K562 (cell line): ENCODE measurements at regions not wholly inside any gene's neighbourhood (a gene's known extent, or its start where the extent isn't known, plus 50 kb on each side); places are given as distances from the start of the nearest gene placed in this dataset.

ENCODE experiments used
- ATAC-seq: fragments of 200-7000 bp; cut with Tn5 transposase; 3 replicates; pipeline ENCODE4 v1.9.1; 2020; ENCODE audit warnings: moderate library complexity
- BruUV-seq: library from RNA; stranded (reverse); fragments of 400-500 nt; replicated peaks from 2 replicates; lab custom pipeline; 2021; lab: Mats Ljungman, UMichigan
- CTCF ChIA-PET: fragments of 300-600 bp; formaldehyde crosslinking; extraction: SDS; loops from one replicate; lab custom pipeline; 2021; ENCODE audit warnings: low intra/inter-chr PET ratio; lab: Yijun Ruan, JAX
- POLR2A ChIA-PET: fragments of 300-600, 350-650 bp; sonication (Branson Sonifier 250); formaldehyde crosslinking; extraction: SDS; loops from one replicate; lab custom pipeline; 2021; ENCODE audit warnings: antibody characterized with exemption, inconsistent platforms; lab: Yijun Ruan, JAX
- DNase-seq, 4 experiments: peaks; one replicate each; pipeline versions ENCODE4 v3.0.0 to v3.0.0-alpha.2; 2011 to 2018; ENCODE audit warnings: low spot score in 3 of 4, mixed read lengths in 3 of 4; ENCODE audit errors: extremely low read depth in 1 of 4
- FAIRE-seq: peaks from 2 replicates; lab custom pipeline; 2011; peaks lifted over from hg19 to GRCh38; lab: Jason Lieb, UNC
- H2AFZ ChIP-seq: 2 replicates; pipeline ENCODE4 v1.6.0; 2011; ENCODE audit warnings: low read depth, low read length, control low read depth, inconsistent platforms
- H3K27ac ChIP-seq: fragments of 200-600 bp; 3 replicates; pipeline ENCODE4 v1.8.0; 2011; ENCODE audit warnings: low read depth, mild to moderate bottlenecking, control low read depth, inconsistent platforms, low read length, moderate library complexity, mixed read lengths; ENCODE audit errors: extremely low read depth
- H3K27me3 ChIP-seq, 2 experiments: fragments of 300-600 bp in 1 of 2; 2 replicates in 1 of 2; 3 replicates in 1 of 2; pipeline versions ENCODE4 v1.6.0 to v1.8.0; 2011; ENCODE audit warnings: inconsistent platforms in 2 of 2, low read length in 2 of 2, mild to moderate bottlenecking in 1 of 2, mixed read lengths in 1 of 2, moderate library complexity in 1 of 2; ENCODE audit not compliant: control insufficient read depth in 2 of 2, insufficient read depth in 2 of 2
- H3K36me3 ChIP-seq: fragments of 300-600 bp; 3 replicates; pipeline ENCODE4 v1.8.0; 2011; ENCODE audit warnings: mild to moderate bottlenecking, low read length, inconsistent platforms; ENCODE audit not compliant: control insufficient read depth, insufficient read depth
- H3K4me1 ChIP-seq, 2 experiments: fragments of 200-600 bp in 1 of 2; replicated peaks in 1 of 2; 2 replicates in 1 of 2; 3 replicates in 1 of 2; pipeline versions ENCODE4 v1.5.1 to v1.8.0; 2011; ENCODE audit warnings: inconsistent platforms in 2 of 2, low read length in 2 of 2, mild to moderate bottlenecking in 1 of 2, mixed read lengths in 1 of 2, moderate library complexity in 1 of 2; ENCODE audit not compliant: control insufficient read depth in 2 of 2, insufficient read depth in 2 of 2
- H3K4me2 ChIP-seq: 2 replicates; pipeline ENCODE4 v1.6.1; 2011; ENCODE audit warnings: low read length, control low read depth, inconsistent platforms, mixed read lengths; ENCODE audit not compliant: insufficient read depth
- H3K4me3 ChIP-seq: fragments of 200-600 bp; sonication (generic), shearing (Covaris generic); 2 replicates; pipeline ENCODE4 v1.5.1; 2016; ENCODE audit warnings: control low read depth, inconsistent platforms
- H3K79me2 ChIP-seq: fragments of 200-600 bp; 3 replicates; pipeline ENCODE4 v1.8.0; 2011; ENCODE audit warnings: low read length, inconsistent platforms; ENCODE audit not compliant: control insufficient read depth, insufficient read depth
- H3K9ac ChIP-seq, 2 experiments: 2 replicates each; pipeline versions ENCODE4 v1.6.0 to v1.6.1; 2011; ENCODE audit warnings: low read depth in 2 of 2, low read length in 2 of 2, control low read depth in 1 of 2, inconsistent platforms in 1 of 2, mild to moderate bottlenecking in 1 of 2, mixed read lengths in 1 of 2; ENCODE audit not compliant: insufficient read depth in 1 of 2
- H3K9me1 ChIP-seq: one replicate; pipeline ENCODE4 v1.6.0; 2011; ENCODE audit warnings: inconsistent platforms, mild to moderate bottlenecking, low read length, moderate library complexity; ENCODE audit not compliant: control insufficient read depth, insufficient read depth
- H3K9me3 ChIP-seq: replicated peaks from 2 replicates; pipeline ENCODE4 v1.5.1; 2011; ENCODE audit warnings: low read depth, low read length, inconsistent platforms; ENCODE audit not compliant: control insufficient read depth, insufficient read depth
- H4K20me1 ChIP-seq: replicated peaks from 2 replicates; pipeline ENCODE4 v1.6.1; 2011; ENCODE audit warnings: low read length, inconsistent platforms, mixed read lengths; ENCODE audit not compliant: control insufficient read depth, insufficient read depth
- BRCA1 ChIP-seq, 2 experiments: fragments of 450-650 bp in 1 of 2; sonication (generic) in 1 of 2; formaldehyde crosslinking in 1 of 2; IDR thresholded peaks; 2 replicates each; pipeline versions ENCODE4 v1.5.0 to v1.6.1; 2017 to 2020; ENCODE audit warnings: mild to moderate bottlenecking in 1 of 2, missing genetic modification reagents in 1 of 2
- CBX2 ChIP-seq: fragments of 200-600 bp; sonication (generic); IDR thresholded peaks from one replicate; pipeline ENCODE4 v1.6.1; 2012; ENCODE audit warnings: mild to moderate bottlenecking, low read length, inconsistent platforms; ENCODE audit not compliant: insufficient read depth, poor library complexity, severe bottlenecking
- HMGN3 ChIP-seq: IDR thresholded peaks from 2 replicates; pipeline ENCODE4 v1.6.1; 2011; ENCODE audit warnings: borderline replicate concordance, low read depth, mild to moderate bottlenecking, mixed read lengths, low read length; ENCODE audit not compliant: insufficient read length; ENCODE audit errors: extremely low read depth
- IFI16 ChIP-seq: fragments of 250-450 bp; sonication (Bioruptor Pico); IDR thresholded peaks from 2 replicates; pipeline ENCODE4 v2.1.2; 2022; ENCODE audit warnings: mild to moderate bottlenecking, inconsistent platforms
- KLF1 ChIP-seq: fragments of 450-650 bp; IDR thresholded peaks from 2 replicates; pipeline ENCODE4 v1.6.1; 2016; ENCODE audit warnings: missing genetic modification characterization, missing compliant biosample characterization
- POLR2H ChIP-seq: IDR thresholded peaks from 2 replicates; pipeline ENCODE4 v1.6.1; 2016; ENCODE audit warnings: missing genetic modification characterization, low read depth, mild to moderate bottlenecking, control low read depth, missing compliant biosample characterization, moderate library complexity
- SAP30 ChIP-seq: fragments of 200-600 bp; sonication (generic); IDR thresholded peaks from 2 replicates; pipeline ENCODE4 v1.6.1; 2012; ENCODE audit warnings: borderline replicate concordance, low read depth, mild to moderate bottlenecking, moderate library complexity, low read length, control low read depth, inconsistent platforms; ENCODE audit not compliant: insufficient read depth, poor library complexity, severe bottlenecking
- ZEB2 ChIP-seq: fragments of 450-650 bp; IDR thresholded peaks from 2 replicates; pipeline ENCODE4 v1.6.1; 2016
- ZNF212 ChIP-seq: fragments of 450-650 bp; formaldehyde crosslinking; IDR thresholded peaks from 2 replicates; pipeline ENCODE4 v1.4.0; 2020; ENCODE audit warnings: mild to moderate bottlenecking
- ZNF280B ChIP-seq: fragments of 250-450 bp; sonication (Bioruptor Pico); IDR thresholded peaks from 2 replicates; pipeline ENCODE4 v1.5.1; 2021; ENCODE audit warnings: mild to moderate bottlenecking
- ZNF778 ChIP-seq: fragments of 450-650 bp; formaldehyde crosslinking; IDR thresholded peaks from 2 replicates; pipeline ENCODE4 v1.4.0; 2020; ENCODE audit warnings: mild to moderate bottlenecking, moderate library complexity
- WGBS: fragments of 100-300 bp; shearing (Covaris generic); methylation state at CpG from one replicate; pipeline ENCODE4 v1.1.6; 2016; ENCODE audit warnings: low coverage, mixed read lengths; ENCODE audit not compliant: insufficient coverage; ENCODE audit errors: missing lambda C conversion rate; 5-methylcytosine and 5-hydroxymethylcytosine counted together
- in situ Hi-C: fragments of 300-500 bp; cut with MboI; formaldehyde crosslinking; loops from 4 replicates; pipeline ENCODE4 v1.15.0; 2018; ENCODE audit warnings: inconsistent platforms, mixed read lengths
- intact Hi-C: fragments of 100-400 bp; cut with micrococcal nuclease; formaldehyde crosslinking; loops from 2 replicates; pipeline ENCODE4 v1.14.2; 2022
- TF ChIP-seq, protein P1 (sequence below): IDR thresholded peaks from 2 replicates; pipeline ENCODE4 v1.6.1; 2012; ENCODE audit warnings: low read depth, low read length, improper control_type of control experiment, borderline replicate concordance
- TF ChIP-seq, protein P2 (sequence below): sonication (generic); formaldehyde crosslinking; IDR thresholded peaks from 2 replicates; pipeline ENCODE4 v1.5.0; 2020; ENCODE audit warnings: missing genetic modification reagents
- TF ChIP-seq, protein P3 (sequence below): fragments of 250-450 bp; sonication (Bioruptor Pico); IDR thresholded peaks from 2 replicates; pipeline ENCODE4 v1.4.0; 2020; ENCODE audit warnings: mild to moderate bottlenecking, moderate library complexity

- no peak overlapping the region for H2AFZ ChIP-seq
- H3K4me1 ChIP-seq, result no peaks in the 10 kb centered on the region
- H3K79me2 ChIP-seq, result no peaks in the 10 kb centered on the region
- no peaks in the 10 kb centered on the region for H3K9me3 ChIP-seq
- no peaks in the 10 kb centered on the region for H3K36me3 ChIP-seq
- no peak overlapping the region for H3K9ac ChIP-seq
- no peak overlapping the region for H3K4me2 ChIP-seq
- no peak for DNase-seq
- H3K27me3 ChIP-seq, result peaks cover 0 to 6% of the 10 kb centered on the region in 2 experiments; a peak in 2 of 5 replicates
- no peak for ATAC-seq
- no peaks in the 10 kb centered on the region for H3K9me1 ChIP-seq
- CTCF ChIA-PET, result no interaction called here
- no peak for TF ChIP-seq POLR2H
- TF ChIP-seq ZNF778, result no peak
- TF ChIP-seq, protein P1, sequence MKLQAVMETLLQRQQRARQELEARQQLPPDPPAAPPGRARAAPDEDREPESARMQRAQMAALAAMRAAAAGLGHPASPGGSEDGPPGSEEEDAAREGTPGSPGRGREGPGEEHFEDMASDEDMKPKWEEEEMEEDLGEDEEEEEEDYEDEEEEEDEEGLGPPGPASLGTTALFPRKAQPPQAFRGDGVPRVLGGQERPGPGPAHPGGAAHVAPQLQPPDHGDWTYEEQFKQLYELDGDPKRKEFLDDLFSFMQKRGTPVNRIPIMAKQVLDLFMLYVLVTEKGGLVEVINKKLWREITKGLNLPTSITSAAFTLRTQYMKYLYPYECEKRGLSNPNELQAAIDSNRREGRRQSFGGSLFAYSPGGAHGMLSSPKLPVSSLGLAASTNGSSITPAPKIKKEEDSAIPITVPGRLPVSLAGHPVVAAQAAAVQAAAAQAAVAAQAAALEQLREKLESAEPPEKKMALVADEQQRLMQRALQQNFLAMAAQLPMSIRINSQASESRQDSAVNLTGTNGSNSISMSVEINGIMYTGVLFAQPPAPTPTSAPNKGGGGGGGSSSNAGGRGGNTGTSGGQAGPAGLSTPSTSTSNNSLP, result no peak
- TF ChIP-seq, protein P2, sequence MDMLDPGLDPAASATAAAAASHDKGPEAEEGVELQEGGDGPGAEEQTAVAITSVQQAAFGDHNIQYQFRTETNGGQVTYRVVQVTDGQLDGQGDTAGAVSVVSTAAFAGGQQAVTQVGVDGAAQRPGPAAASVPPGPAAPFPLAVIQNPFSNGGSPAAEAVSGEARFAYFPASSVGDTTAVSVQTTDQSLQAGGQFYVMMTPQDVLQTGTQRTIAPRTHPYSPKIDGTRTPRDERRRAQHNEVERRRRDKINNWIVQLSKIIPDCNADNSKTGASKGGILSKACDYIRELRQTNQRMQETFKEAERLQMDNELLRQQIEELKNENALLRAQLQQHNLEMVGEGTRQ, result no peak
- no peak for TF ChIP-seq IFI16
- no peak for TF ChIP-seq BRCA1 (IDR thresholded peaks at IDR 0.05)
- no peak for TF ChIP-seq BRCA1 (CRISPR knock-in tag; IDR thresholded peaks at IDR 0.05)
- no peak for TF ChIP-seq SAP30
- no peak for TF ChIP-seq HMGN3
- TF ChIP-seq KLF1, result no peak
- no peak for TF ChIP-seq ZNF212 (CRISPR knock-in tag)
- TF ChIP-seq CBX2, result no peak
- TF ChIP-seq, protein P3, sequence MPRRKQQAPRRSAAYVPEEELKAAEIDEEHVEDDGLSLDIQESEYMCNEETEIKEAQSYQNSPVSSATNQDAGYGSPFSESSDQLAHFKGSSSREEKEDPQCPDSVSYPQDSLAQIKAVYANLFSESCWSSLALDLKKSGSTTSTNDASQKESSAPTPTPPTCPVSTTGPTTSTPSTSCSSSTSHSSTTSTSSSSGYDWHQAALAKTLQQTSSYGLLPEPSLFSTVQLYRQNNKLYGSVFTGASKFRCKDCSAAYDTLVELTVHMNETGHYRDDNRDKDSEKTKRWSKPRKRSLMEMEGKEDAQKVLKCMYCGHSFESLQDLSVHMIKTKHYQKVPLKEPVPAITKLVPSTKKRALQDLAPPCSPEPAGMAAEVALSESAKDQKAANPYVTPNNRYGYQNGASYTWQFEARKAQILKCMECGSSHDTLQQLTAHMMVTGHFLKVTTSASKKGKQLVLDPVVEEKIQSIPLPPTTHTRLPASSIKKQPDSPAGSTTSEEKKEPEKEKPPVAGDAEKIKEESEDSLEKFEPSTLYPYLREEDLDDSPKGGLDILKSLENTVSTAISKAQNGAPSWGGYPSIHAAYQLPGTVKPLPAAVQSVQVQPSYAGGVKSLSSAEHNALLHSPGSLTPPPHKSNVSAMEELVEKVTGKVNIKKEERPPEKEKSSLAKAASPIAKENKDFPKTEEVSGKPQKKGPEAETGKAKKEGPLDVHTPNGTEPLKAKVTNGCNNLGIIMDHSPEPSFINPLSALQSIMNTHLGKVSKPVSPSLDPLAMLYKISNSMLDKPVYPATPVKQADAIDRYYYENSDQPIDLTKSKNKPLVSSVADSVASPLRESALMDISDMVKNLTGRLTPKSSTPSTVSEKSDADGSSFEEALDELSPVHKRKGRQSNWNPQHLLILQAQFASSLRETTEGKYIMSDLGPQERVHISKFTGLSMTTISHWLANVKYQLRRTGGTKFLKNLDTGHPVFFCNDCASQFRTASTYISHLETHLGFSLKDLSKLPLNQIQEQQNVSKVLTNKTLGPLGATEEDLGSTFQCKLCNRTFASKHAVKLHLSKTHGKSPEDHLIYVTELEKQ (CRISPR knock-in tag), result no peak
- TF ChIP-seq ZEB2, result no peak
- TF ChIP-seq ZNF280B (CRISPR knock-in tag), result no peak
- H3K27ac ChIP-seq, result no peak overlapping the region
- 0% methylated on average over 2 of the region's 2 CpGs for WGBS
- no peak for FAIRE-seq
- POLR2A ChIA-PET, result no interaction called here
- H3K4me3 ChIP-seq, result no peak overlapping the region
- intact Hi-C loops (no loop called here), in situ Hi-C loops (no loop called here)
- no TSS peak for BruUV-seq
- no peaks in the 10 kb centered on the region for H4K20me1 ChIP-seq
These were observed 63.5 kb upstream of the EGFR start for GRCh38 chr7:54955296-54955695.
